ENCODE measurements at regions not wholly inside any gene's neighbourhood (a gene's known extent, or its start where the extent isn't known, plus 50 kb on each side); places are given as distances from the start of the nearest gene placed in this dataset.

- no peak for DNase-seq
Observed at GRCh38 chr9:7387840-7388239, 411.7 kb downstream of the DMAC1 start.

DNA sequence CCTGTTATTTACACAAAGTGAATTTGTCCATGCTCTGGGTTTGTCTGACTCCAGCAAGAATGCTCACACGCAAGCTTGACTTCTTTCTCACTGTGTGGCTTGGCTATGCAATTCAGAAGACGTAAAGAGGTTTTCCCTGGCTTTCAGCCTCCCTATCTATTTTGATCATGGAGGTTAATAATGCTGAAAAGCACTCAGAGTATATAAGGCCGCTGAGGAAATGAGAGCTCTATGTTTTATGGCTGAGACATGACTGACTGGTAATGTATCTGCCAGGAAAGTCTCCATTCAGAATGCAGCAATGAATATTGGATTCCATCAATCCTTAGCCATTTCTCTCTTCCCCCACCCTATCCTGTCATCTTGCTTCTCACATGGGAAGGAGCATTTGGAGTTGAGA, 417.3 kb downstream of the DMAC1 start:
- no peak for DNase-seq

DNA sequence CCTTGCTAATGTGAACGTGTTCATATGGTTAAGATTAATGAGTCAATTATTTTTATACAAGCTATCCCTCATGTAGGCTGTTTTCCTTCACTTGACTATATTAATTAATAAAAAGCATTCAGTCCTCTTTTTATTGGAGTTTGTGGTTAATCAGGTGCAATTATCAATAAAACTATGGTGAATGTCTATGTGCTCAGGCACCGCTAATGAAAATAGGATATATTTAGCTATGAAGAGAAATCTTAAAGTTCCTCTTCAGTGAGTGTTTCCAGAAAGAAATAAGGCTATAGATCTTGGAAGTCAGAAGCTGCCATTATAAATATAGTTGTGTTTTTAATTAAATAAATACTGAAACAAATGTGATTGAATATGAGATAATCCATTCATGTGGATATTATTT, 422.1 kb downstream of the DMAC1 start:
- DNase-seq, result no peak

DNA sequence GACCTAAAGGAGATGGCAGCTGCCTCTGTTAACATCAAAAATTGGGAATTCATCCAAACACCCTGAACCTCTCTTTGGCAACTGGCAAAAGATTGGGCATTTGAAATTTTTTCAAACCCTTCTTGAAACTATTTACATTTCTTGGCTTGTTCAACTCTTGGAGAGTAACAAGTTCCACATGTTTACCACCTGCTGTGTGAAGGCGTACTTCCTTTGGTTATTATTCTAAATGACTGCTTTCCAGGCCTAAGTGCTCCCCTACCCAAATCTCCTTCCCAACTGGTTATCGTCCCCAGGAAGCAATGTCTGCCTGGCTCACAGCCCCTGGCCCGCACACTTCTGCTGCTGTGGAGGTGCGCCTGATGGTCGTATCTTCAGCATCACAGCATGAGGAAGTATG, 422.7 kb downstream of the DMAC1 start:
- DNase-seq, result no peak

- no peak for DNase-seq
Observed at GRCh38 chr9:7376213-7376612, 423.4 kb downstream of the DMAC1 start.

- DNase-seq, result peak; percentile 73
Observed at GRCh38 chr9:7375013-7375511, 424.5 kb downstream of the DMAC1 start.

DNA sequence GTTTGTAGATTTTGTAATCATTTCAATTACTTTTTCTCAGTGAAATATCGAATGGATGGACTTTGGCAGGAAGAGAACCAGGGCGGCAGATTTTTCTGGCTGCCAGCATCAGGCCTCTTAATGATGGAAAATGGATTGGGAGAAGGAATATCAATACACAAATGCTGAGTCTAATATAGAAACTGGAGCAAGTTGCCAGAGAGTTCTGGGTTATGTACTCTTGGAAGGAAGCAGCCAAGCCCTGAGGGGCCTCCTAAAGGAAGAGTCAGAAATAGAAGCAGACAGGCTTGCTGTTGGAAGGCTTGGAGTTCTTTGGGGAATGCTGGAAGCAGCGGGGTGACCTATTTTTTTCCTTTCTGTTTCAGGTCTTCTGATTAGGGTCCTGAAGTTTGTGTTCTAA, 428.6 kb downstream of the DMAC1 start:
- no peak for DNase-seq

DNA sequence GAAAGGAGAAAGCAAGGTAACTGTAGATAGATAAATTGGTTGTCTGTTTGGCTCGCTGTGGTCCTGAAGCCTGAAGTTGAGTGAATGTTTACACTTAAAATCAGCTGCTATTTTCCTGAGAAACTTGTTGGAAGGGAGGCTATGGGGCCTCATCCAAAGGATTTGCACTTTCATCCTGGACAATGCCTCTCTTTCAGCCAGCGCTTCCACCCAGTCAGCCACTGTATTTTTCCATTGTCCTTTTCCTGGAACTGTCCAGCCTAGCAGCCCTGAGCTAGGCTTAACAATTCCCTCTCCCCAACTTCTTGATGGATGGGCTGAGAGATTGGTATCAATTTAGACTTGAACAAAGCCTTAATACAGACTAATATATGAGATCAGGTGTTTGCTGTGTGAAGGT, 429.2 kb downstream of the DMAC1 start:
- DNase-seq, result no peak

- no peak for DNase-seq
Observed at GRCh38 chr9:7369384-7369821, 430.2 kb downstream of the DMAC1 start.

GRCh38 chr9:7368410-7369292, 430.9 kb downstream of the DMAC1 start:
- DNase-seq, result no peak

GRCh38 chr9:7367726-7368125, 431.9 kb downstream of the DMAC1 start:
- DNase-seq, result no peak

GRCh38 chr9:7366121-7366520, 433.5 kb downstream of the DMAC1 start:
- no peak for DNase-seq

DNA sequence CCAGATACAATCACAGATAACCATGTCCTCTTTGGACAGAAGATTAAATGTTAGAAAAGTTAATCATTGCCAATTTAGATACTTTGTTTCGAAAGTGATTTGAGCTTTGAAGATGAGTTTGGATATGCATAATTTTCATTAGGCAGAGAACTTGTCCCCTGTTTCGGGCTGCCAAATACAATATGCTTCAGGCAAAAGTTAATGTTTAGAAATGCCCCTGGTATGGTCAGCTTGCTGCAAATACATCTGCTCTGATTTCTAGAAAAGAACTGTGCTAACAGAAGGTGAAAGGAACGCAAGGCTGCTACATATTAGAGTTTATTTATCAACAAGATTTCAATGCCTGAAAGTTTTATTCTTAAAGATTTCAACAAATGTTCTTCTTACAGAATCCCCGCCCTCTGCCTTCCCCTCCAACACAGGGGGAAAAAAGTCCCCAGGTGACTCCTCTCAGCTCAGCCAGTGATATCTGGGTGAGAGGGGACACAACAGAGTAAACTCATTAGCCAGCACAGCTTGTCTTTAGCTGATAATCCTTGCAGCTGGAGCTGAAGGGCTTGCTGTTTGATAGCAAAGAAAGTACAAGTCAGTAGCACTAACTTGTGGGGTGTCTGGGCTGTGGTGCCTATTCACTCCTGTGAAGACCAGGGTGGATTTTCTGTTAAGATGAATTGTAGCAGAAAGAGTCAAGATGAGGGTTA, 435.7 kb downstream of the DMAC1 start:
- no peak for DNase-seq

GRCh38 chr9:7360513-7360912, 439.1 kb downstream of the DMAC1 start:
- DNase-seq, result no peak

DNA sequence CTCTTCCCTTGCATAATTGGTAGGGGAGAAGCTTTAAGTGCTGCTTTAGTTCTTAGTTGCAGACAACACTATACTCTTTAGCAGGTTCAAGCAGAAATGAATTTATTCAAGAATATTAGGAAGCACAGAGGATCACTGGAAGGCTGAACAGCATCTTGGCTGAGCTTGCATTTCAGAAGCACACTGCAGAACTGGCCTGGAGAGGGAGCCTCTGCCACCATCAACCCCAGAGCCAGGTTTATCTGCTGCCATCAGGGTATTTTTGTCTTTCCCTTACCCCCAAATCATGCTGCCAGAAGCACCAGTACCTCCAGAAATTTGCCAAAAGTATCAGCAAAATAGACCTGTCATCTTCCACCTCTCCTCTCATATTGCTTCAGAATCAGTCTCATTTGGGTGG, 440.7 kb downstream of the DMAC1 start:
- no peak for DNase-seq

GRCh38 chr9:7354704-7355103, 444.9 kb downstream of the DMAC1 start:
- DNase-seq, result no peak

DNA sequence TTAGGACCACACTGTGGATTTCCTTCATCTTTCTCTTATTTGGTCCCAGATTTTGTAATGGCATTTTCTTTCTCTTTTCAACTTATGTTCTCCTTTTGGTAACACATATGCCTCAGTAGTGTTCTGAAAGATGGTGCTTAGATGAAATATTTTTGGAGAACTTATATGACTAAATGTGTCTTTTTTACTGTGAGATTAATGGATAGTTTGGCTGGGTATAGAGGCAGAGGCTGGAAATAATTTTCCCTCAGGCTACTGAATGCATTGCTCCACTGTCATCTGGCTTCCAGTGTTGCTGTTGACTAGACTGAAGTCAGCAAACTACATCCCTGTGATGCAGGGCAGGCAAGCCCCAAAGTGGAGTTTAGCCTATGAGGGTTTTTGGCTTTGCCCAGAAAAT, 450.9 kb downstream of the DMAC1 start:
- no peak for DNase-seq

DNA sequence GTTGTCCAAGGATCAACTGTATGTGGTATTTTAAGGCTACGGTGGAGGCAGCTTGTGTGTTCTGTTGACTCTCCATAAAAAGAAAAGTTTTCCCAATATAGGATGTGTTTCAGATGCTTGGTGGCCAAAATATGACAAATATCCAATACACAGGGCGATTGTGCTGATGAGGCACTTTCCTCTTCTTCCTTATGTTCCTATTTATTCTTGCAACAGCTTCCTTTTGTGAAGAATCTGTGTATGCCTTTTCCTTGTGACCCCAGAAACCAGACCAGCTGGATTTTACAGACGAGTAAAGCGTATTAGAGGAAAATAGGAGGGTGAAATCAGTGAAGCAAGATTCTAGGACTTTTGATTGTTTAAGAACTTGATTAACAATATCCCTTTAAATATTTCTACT, 452.0 kb downstream of the DMAC1 start:
- DNase-seq, result no peak

DNA sequence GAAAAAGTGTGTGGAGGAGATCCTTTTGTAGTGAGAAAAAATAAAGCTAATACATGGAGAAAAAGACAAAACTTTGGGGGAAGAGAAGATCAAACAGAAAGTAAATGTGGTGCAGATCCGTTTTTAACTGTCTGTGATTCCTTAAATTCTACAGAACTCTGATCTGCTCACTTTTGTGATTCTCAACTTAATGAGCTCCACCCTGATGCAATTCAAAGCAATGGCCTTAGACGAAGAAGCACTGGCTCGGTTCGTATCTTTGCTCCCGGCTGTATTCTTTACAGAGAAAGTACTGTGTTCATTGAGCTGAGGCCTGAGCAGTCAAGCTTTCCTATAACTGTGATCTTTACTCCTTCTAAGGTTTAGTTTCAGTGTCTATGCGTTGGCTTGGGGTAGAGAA, 453.4 kb downstream of the DMAC1 start:
- no peak for DNase-seq

- no peak for DNase-seq
Observed at GRCh38 chr9:7342736-7343135, 456.8 kb downstream of the DMAC1 start.

DNA sequence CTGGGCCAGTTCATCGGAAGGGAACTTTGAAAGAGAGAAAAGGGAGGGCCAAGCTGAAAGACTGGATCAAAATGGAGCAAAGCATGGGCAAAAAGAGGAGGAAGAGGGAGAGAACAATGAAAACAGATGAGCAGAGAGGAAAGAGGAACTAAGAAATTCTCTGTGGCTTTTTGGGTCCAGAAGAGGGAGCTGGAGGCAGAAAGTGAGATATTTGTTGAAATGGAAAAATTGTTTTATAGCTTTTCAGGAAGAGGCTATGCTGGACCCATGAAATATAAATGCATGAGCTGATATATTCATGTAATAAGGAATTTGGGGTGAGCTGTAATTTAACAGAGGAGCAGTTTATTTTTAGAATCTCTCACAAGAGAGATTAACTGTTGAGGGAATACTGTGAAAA, 457.3 kb downstream of the DMAC1 start:
- DNase-seq, result no peak

- no peak for DNase-seq
Observed at GRCh38 chr9:7341571-7341970, 458.0 kb downstream of the DMAC1 start.

GRCh38 chr9:7340451-7340850, 459.1 kb downstream of the DMAC1 start:
- no peak for DNase-seq

- DNase-seq, result no peak
Observed at GRCh38 chr9:7338586-7339281, 460.8 kb downstream of the DMAC1 start.
